ENCODE measurements at regions not wholly inside any gene's neighbourhood (a gene's known extent, or its start where the extent isn't known, plus 50 kb on each side); places are given as distances from the start of the nearest gene placed in this dataset.

- TF ChIP-seq, protein P1, sequence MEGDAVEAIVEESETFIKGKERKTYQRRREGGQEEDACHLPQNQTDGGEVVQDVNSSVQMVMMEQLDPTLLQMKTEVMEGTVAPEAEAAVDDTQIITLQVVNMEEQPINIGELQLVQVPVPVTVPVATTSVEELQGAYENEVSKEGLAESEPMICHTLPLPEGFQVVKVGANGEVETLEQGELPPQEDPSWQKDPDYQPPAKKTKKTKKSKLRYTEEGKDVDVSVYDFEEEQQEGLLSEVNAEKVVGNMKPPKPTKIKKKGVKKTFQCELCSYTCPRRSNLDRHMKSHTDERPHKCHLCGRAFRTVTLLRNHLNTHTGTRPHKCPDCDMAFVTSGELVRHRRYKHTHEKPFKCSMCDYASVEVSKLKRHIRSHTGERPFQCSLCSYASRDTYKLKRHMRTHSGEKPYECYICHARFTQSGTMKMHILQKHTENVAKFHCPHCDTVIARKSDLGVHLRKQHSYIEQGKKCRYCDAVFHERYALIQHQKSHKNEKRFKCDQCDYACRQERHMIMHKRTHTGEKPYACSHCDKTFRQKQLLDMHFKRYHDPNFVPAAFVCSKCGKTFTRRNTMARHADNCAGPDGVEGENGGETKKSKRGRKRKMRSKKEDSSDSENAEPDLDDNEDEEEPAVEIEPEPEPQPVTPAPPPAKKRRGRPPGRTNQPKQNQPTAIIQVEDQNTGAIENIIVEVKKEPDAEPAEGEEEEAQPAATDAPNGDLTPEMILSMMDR (IDR thresholded peaks at IDR 0.05; ENCODE audit: low read depth, low read length, missing input control), result no peak
- TF ChIP-seq ZBTB33 (IDR thresholded peaks at IDR 0.05), result no peak
- TF ChIP-seq FOXA1 (IDR thresholded peaks at IDR 0.05), result no peak
- TF ChIP-seq RAD21 (IDR thresholded peaks at IDR 0.05), result no peak
- TF ChIP-seq, protein P2, sequence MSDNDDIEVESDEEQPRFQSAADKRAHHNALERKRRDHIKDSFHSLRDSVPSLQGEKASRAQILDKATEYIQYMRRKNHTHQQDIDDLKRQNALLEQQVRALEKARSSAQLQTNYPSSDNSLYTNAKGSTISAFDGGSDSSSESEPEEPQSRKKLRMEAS (IDR thresholded peaks at IDR 0.05), result no peak
- no peak for TF ChIP-seq TAF1 (conservative IDR thresholded peaks at IDR 0.05)
- no peak for TF ChIP-seq SP1 (IDR thresholded peaks at IDR 0.05)
- no peak for TF ChIP-seq YY1 (IDR thresholded peaks at IDR 0.05)
- no peak for TF ChIP-seq EGR1 (IDR thresholded peaks at IDR 0.05; ENCODE audit: low read depth in 2 of 2)
- no peak for TF ChIP-seq REST (IDR thresholded peaks at IDR 0.05)
Observed at GRCh38 chr5:166596043-166596442, 1695.4 kb upstream of the WWC1 start.

All from liver (tissue), 3 donors.